ENCODE measurements at regions not wholly inside any gene's neighbourhood (a gene's known extent, or its start where the extent isn't known, plus 50 kb on each side); places are given as distances from the start of the nearest gene placed in this dataset.

DNA sequence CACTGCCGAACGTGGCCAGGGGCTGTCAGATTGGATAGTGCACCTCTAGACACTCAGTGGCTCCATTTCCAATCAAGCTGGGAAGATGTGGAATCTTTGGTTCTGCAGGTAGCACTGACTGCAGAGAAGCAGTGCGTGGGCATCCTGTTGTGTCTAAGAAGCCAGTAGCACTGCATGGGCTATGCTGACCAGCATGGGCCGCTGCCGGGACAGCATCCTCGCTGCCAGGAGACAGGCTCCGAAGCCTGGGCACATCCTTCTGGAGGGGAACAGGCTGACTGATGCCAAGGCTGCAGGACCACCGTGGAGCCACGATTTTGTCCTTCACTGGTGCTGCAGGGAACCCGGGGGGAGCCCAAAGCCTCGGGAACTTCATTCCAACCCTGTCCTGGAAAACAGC lies 649.4 kb downstream of the NPHP4 start:
- no peaks in the 10 kb centered on the region for H3K9me3 ChIP-seq (replicated peaks)
- intact Hi-C loops (cut with micrococcal nuclease) = no loop called here
- TF ChIP-seq, protein P1, sequence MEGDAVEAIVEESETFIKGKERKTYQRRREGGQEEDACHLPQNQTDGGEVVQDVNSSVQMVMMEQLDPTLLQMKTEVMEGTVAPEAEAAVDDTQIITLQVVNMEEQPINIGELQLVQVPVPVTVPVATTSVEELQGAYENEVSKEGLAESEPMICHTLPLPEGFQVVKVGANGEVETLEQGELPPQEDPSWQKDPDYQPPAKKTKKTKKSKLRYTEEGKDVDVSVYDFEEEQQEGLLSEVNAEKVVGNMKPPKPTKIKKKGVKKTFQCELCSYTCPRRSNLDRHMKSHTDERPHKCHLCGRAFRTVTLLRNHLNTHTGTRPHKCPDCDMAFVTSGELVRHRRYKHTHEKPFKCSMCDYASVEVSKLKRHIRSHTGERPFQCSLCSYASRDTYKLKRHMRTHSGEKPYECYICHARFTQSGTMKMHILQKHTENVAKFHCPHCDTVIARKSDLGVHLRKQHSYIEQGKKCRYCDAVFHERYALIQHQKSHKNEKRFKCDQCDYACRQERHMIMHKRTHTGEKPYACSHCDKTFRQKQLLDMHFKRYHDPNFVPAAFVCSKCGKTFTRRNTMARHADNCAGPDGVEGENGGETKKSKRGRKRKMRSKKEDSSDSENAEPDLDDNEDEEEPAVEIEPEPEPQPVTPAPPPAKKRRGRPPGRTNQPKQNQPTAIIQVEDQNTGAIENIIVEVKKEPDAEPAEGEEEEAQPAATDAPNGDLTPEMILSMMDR (IDR thresholded peaks at IDR 0.05; ENCODE audit: borderline replicate concordance) = no peak
- H3K27me3 ChIP-seq (ENCODE audit: low read depth) = peaks cover 67% of the 10 kb centered on the region
- no peak overlapping the region for H3K27ac ChIP-seq (replicated peaks)
- DNase-seq = no peak
- no peak overlapping the region for H3K4me3 ChIP-seq
- no peaks in the 10 kb centered on the region for H3K4me1 ChIP-seq
- H3K36me3 ChIP-seq = no peaks in the 10 kb centered on the region

DNA sequence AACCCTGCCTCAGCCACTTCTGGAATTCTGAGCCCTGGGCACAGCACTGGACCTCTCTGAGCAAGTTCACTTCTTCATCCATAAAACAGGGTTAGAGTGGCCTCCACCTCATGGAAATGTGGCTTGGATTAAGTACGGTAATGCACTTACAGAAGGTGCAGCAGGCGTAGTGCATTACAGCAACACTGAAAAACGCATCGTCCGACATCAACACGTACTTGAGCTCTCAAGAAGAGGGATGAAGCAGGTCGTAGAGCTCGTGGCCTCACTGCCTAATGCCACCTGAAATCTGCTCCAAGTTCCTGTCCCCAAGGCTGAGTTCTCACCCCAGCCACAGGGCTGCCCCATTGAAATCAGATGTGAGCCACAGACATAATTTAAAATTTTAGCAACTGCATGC lies 650.1 kb downstream of the NPHP4 start:
- no peak for DNase-seq
- H3K9me3 ChIP-seq (replicated peaks) = no peaks in the 10 kb centered on the region
- intact Hi-C loops (cut with micrococcal nuclease) = no loop called here
- H3K4me1 ChIP-seq = no peaks in the 10 kb centered on the region
- H3K27me3 ChIP-seq (ENCODE audit: low read depth) = peaks cover 63% of the 10 kb centered on the region
- no peaks in the 10 kb centered on the region for H3K36me3 ChIP-seq
- no peak overlapping the region for H3K4me3 ChIP-seq
- H3K27ac ChIP-seq (replicated peaks) = no peak overlapping the region
- TF ChIP-seq, protein P1 (IDR thresholded peaks at IDR 0.05; ENCODE audit: borderline replicate concordance) = no peak

DNA sequence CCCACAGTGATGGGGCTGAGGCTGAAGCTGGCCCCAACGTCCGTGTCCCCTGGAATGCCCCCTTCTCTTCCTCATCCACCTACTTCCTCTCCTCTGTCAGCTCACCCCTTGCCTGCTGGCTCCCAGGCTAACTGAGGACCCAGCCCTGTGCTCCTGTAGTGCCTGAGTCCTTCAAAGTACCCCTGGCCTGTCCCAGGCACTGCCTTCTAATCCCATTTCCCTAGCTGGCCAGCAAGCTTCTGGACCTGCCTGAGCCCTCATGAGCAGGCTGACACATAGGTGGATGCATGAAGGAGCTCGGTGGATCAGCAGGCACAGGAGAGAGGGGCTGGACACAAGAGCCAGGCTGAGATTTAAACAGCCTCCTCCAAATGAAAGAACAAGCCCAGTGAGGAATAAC lies 650.8 kb downstream of the NPHP4 start:
- Histone ChIP-seq H3K27me3 (ENCODE audit: low read depth) (peaks cover 70% of the 10 kb centered on the region), H3K4me1 (no peaks in the 10 kb centered on the region), H3K9me3 (replicated peaks) (no peaks in the 10 kb centered on the region), H3K27ac (replicated peaks) (no peak overlapping the region), H3K36me3 (no peaks in the 10 kb centered on the region), H3K4me3 (no peak overlapping the region)
- intact Hi-C loops (cut with micrococcal nuclease) = no loop called here
- TF ChIP-seq, protein P1 (IDR thresholded peaks at IDR 0.05; ENCODE audit: borderline replicate concordance) = no peak
- DNase-seq = no peak

DNA sequence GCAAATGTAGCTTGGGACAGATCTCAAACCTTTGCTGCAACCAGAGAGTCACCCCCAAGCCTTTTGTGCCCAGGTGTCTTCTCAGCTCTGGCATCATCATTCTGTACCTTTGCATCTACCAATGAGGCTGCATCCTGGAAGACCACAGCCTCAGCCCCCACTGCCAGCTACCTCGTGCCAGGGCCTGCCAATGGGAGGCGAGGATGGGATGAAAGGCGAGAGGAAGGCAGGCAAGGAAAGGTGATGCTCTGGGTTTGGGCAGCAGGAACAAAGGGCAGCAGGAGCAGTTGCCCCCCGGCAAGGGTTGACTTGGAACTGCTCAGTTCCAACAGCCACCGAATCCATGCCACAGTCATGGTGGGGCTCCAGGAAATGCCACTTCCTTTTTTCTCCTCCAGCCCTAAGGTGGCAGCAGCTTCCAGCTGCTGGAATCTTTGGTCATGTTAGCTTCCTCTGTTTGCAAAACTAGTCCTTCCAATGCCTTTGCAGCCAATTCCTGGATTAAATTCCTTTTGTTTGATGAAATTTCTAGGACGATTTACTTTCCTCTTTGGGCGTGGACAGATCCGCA lies 651.6 kb downstream of the NPHP4 start:
- H3K36me3 ChIP-seq = no peaks in the 10 kb centered on the region
- H3K27me3 ChIP-seq (ENCODE audit: low read depth) = peaks cover 71% of the 10 kb centered on the region
- no peaks in the 10 kb centered on the region for H3K9me3 ChIP-seq (replicated peaks)
- intact Hi-C loops (cut with micrococcal nuclease) = no loop called here
- no peak overlapping the region for H3K27ac ChIP-seq (replicated peaks)
- no peak overlapping the region for H3K4me3 ChIP-seq
- H3K4me1 ChIP-seq = no peaks in the 10 kb centered on the region
- no peak for DNase-seq
- TF ChIP-seq, protein P1 (IDR thresholded peaks at IDR 0.05; ENCODE audit: borderline replicate concordance) = no peak

DNA sequence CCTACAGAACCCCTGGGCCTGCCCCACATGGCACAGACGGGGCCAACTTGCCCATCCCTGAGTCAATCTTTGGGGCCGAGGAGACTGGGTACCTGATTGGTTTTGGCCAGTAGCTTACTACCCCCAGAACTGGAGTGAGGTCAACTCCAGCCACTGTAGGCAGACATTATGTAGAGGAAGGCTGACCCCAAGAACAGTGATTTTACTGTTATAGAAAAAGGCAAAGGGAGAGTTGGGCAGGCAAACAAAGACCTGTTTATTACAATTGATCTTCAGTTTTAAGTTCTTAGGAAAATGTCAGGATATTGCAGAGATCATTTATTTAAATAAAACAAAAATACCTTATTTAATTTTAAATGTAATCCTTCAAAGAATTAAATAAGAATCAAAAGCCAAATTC lies 653.8 kb downstream of the NPHP4 start:
- Histone ChIP-seq H3K27ac (replicated peaks) (no peak overlapping the region), H3K9me3 (replicated peaks) (no peaks in the 10 kb centered on the region), H3K4me1 (no peaks in the 10 kb centered on the region), H3K27me3 (ENCODE audit: low read depth) (peaks cover 60% of the 10 kb centered on the region), H3K36me3 (no peaks in the 10 kb centered on the region), H3K4me3 (no peak overlapping the region)
- intact Hi-C loops (cut with micrococcal nuclease) = no loop called here
- TF ChIP-seq, protein P1 (IDR thresholded peaks at IDR 0.05; ENCODE audit: borderline replicate concordance) = no peak
- DNase-seq = no peak
